Thymus (tissue), 11 donors: ENCODE measurements at regions not wholly inside any gene's neighbourhood (a gene's known extent, or its start where the extent isn't known, plus 50 kb on each side); places are given as distances from the start of the nearest gene placed in this dataset.

Experiments
- DNase-seq, 9 donors: peaks; one replicate each; pipeline ENCODE4 v3.0.0-alpha.2; 2013; ENCODE audit warnings: low spot score in 9 of 9, low read depth in 6 of 9, missing footprints in 1 of 9
- H3K27ac ChIP-seq, 2 donors: one replicate each; pipeline ENCODE4 v1.5.1; 2013; ENCODE audit warnings: control low read depth in 1 of 2, low read depth in 1 of 2, low read length in 1 of 2, mild to moderate bottlenecking in 1 of 2, moderate library complexity in 1 of 2
- H3K27me3 ChIP-seq, 2 donors: one replicate each; pipeline ENCODE4 v1.5.1; 2013; ENCODE audit warnings: low read length in 1 of 2; ENCODE audit not compliant: control insufficient read depth in 2 of 2, insufficient read depth in 1 of 2
- H3K36me3 ChIP-seq, 2 donors: one replicate each; pipeline ENCODE4 v1.5.1; 2013; ENCODE audit warnings: low read length in 1 of 2, mild to moderate bottlenecking in 1 of 2, moderate library complexity in 1 of 2; ENCODE audit not compliant: control insufficient read depth in 2 of 2, insufficient read depth in 2 of 2
- H3K4me1 ChIP-seq, 2 donors: one replicate each; pipeline ENCODE4 v1.5.1; 2013; ENCODE audit warnings: low read length in 2 of 2; ENCODE audit not compliant: control insufficient read depth in 2 of 2, insufficient read depth in 2 of 2
- H3K4me3 ChIP-seq, 2 donors: one replicate each; pipeline ENCODE4 v1.5.1; 2013; ENCODE audit warnings: low read length in 2 of 2, control low read depth in 1 of 2, mild to moderate bottlenecking in 1 of 2
- H3K9me3 ChIP-seq, 2 donors: one replicate each; pipeline ENCODE4 v1.5.1; 2013; ENCODE audit warnings: low read length in 1 of 2, mild to moderate bottlenecking in 1 of 2; ENCODE audit not compliant: control insufficient read depth in 2 of 2, insufficient read depth in 1 of 2
- WGBS: extraction: QIAGEN DNeasy Blood & Tissue Kit; methylation state at CpG from one replicate; pipeline ENCODE4 v1.1.7; 2013; 5-methylcytosine and 5-hydroxymethylcytosine counted together
- donor health status: healthy.

- H3K36me3 ChIP-seq: no peaks in the 10 kb centered on the region
- peak in 2 of 9 donors; percentile 19 to 34 for DNase-seq
- H3K27me3 ChIP-seq: no peaks in the 10 kb centered on the region
- H3K9me3 ChIP-seq: no peaks in the 10 kb centered on the region
- H3K4me3 ChIP-seq: no peak overlapping the region
- WGBS: 44% methylated on average over 6 of the region's 6 CpGs
- H3K27ac ChIP-seq: peak overlapping the region in 1 of 2 donors; percentile 28
- peaks cover 0 to 9% of the 10 kb centered on the region in 2 donors for H3K4me1 ChIP-seq
Observed at GRCh38 chr10:61837755-61838171, 63.7 kb upstream of the ARID5B start.

- Histone ChIP-seq H3K27ac (no peak overlapping the region), H3K9me3 (no peaks in the 10 kb centered on the region), H3K36me3 (no peaks in the 10 kb centered on the region), H3K4me3 (no peak overlapping the region), H3K27me3 (no peaks in the 10 kb centered on the region), H3K4me1 (peaks cover 0 to 6% of the 10 kb centered on the region in 2 donors)
- WGBS: 92% methylated on average over 3 of the region's 3 CpGs
- no peak for DNase-seq
Observed at GRCh38 chr10:61839916-61840315, 61.6 kb upstream of the ARID5B start.

GRCh38 chr10:61840403-61840802, 61.1 kb upstream of the ARID5B start:
- Histone ChIP-seq H3K27ac (no peak overlapping the region), H3K9me3 (no peaks in the 10 kb centered on the region), H3K27me3 (no peaks in the 10 kb centered on the region), H3K4me3 (no peak overlapping the region), H3K4me1 (peaks cover 0 to 4% of the 10 kb centered on the region in 2 donors), H3K36me3 (no peaks in the 10 kb centered on the region)
- no peak for DNase-seq
- 98% methylated on average over 4 of the region's 4 CpGs for WGBS

GRCh38 chr10:61841338-61841875, 60.1 kb upstream of the ARID5B start:
- Histone ChIP-seq H3K36me3 (no peaks in the 10 kb centered on the region), H3K9me3 (peaks cover 0 to 5% of the 10 kb centered on the region in 2 donors), H3K4me1 (peaks cover 0 to 4% of the 10 kb centered on the region in 2 donors), H3K27ac (no peak overlapping the region), H3K27me3 (no peaks in the 10 kb centered on the region), H3K4me3 (no peak overlapping the region)
- DNase-seq: no peak

GRCh38 chr10:61842755-61843497, 58.6 kb upstream of the ARID5B start:
- H3K4me1 ChIP-seq: peaks cover 0 to 4% of the 10 kb centered on the region in 2 donors
- no peak for DNase-seq
- 98% methylated on average over 4 of the region's 4 CpGs for WGBS
- no peak overlapping the region for H3K4me3 ChIP-seq
- H3K27ac ChIP-seq: no peak overlapping the region
- H3K27me3 ChIP-seq: no peaks in the 10 kb centered on the region
- H3K36me3 ChIP-seq: no peaks in the 10 kb centered on the region
- peaks cover 0 to 5% of the 10 kb centered on the region in 2 donors for H3K9me3 ChIP-seq

- Histone ChIP-seq H3K36me3 (no peaks in the 10 kb centered on the region), H3K4me1 (no peaks in the 10 kb centered on the region), H3K4me3 (no peak overlapping the region), H3K9me3 (peaks cover 0 to 5% of the 10 kb centered on the region in 2 donors), H3K27me3 (no peaks in the 10 kb centered on the region), H3K27ac (no peak overlapping the region)
- no peak for DNase-seq
- 92% methylated on average over 4 of the region's 4 CpGs for WGBS
Observed at GRCh38 chr10:61844116-61844822, 57.2 kb upstream of the ARID5B start.

GRCh38 chr10:61845196-61845949, 56.1 kb upstream of the ARID5B start:
- no peak overlapping the region for H3K4me3 ChIP-seq
- no peaks in the 10 kb centered on the region for H3K4me1 ChIP-seq
- H3K36me3 ChIP-seq: no peaks in the 10 kb centered on the region
- H3K27ac ChIP-seq: no peak overlapping the region
- H3K27me3 ChIP-seq: no peaks in the 10 kb centered on the region
- no peak for DNase-seq
- WGBS: 98% methylated on average over 2 of the region's 2 CpGs
- peaks cover 0 to 5% of the 10 kb centered on the region in 2 donors for H3K9me3 ChIP-seq

- no peaks in the 10 kb centered on the region for H3K36me3 ChIP-seq
- no peaks in the 10 kb centered on the region for H3K4me1 ChIP-seq
- no peak overlapping the region for H3K27ac ChIP-seq
- H3K4me3 ChIP-seq: no peak overlapping the region
- DNase-seq: no peak
- H3K9me3 ChIP-seq: peaks cover 0 to 5% of the 10 kb centered on the region in 2 donors
- WGBS: 97% methylated on average over 4 of the region's 4 CpGs
- H3K27me3 ChIP-seq: no peaks in the 10 kb centered on the region
Observed at GRCh38 chr10:61845950-61846268, 55.6 kb upstream of the ARID5B start.
